Endodermal cell (in vitro differentiated cells): ENCODE measurements at regions not wholly inside any gene's neighbourhood (a gene's known extent, or its start where the extent isn't known, plus 50 kb on each side); places are given as distances from the start of the nearest gene placed in this dataset.

Source experiments
- DNase-seq: peaks from one replicate; pipeline ENCODE4 v3.0.0-alpha.2; 2017
- H3K27ac ChIP-seq: 2 replicates; pipeline ENCODE4 v1.5.1; 2013; ENCODE audit warnings: mild to moderate bottlenecking, low read depth, low read length, moderate library complexity
- H3K27me3 ChIP-seq: 2 replicates; pipeline ENCODE4 v1.6.1; 2013; ENCODE audit warnings: mild to moderate bottlenecking, low read length, moderate library complexity; ENCODE audit not compliant: insufficient read depth, control insufficient read depth, poor library complexity, severe bottlenecking
- H3K36me3 ChIP-seq: 2 replicates; pipeline ENCODE4 v1.7.0; 2013; ENCODE audit warnings: mild to moderate bottlenecking, low read length, moderate library complexity; ENCODE audit not compliant: control insufficient read depth, insufficient read depth
- H3K4me1 ChIP-seq: one replicate; pipeline ENCODE4 v1.7.0; 2013; ENCODE audit warnings: low read length; ENCODE audit not compliant: control insufficient read depth, insufficient read depth
- H3K4me3 ChIP-seq: 2 replicates; pipeline ENCODE4 v1.5.1; 2013; ENCODE audit warnings: mild to moderate bottlenecking, low read length, moderate library complexity
- H3K9ac ChIP-seq: 2 replicates; pipeline ENCODE4 v1.6.1; 2013; ENCODE audit warnings: mild to moderate bottlenecking, low read length, moderate library complexity; ENCODE audit not compliant: poor library complexity, severe bottlenecking; ENCODE audit errors: extremely low read depth
- H3K9me3 ChIP-seq: 2 replicates; pipeline ENCODE4 v1.6.1; 2013; ENCODE audit warnings: mild to moderate bottlenecking, low read length, moderate library complexity; ENCODE audit not compliant: control insufficient read depth
- H3K27ac Mint-ChIP-seq: 2 replicates; pipeline ENCODE4 v1.8.0; 2020; ENCODE audit warnings: mixed read lengths
- H3K27me3 Mint-ChIP-seq: 2 replicates; pipeline ENCODE4 v1.8.0; 2021; ENCODE audit warnings: mild to moderate bottlenecking, mixed read lengths; ENCODE audit not compliant: insufficient read depth
- H3K36me3 Mint-ChIP-seq: 2 replicates; pipeline ENCODE4 v1.8.0; 2020; ENCODE audit warnings: low read depth, mixed read lengths
- H3K4me1 Mint-ChIP-seq: 2 replicates; pipeline ENCODE4 v1.8.0; 2020; ENCODE audit warnings: mixed read lengths
- H3K4me3 Mint-ChIP-seq: 2 replicates; pipeline ENCODE4 v1.8.0; 2020; ENCODE audit warnings: mild to moderate bottlenecking, moderate library complexity, mixed read lengths
- H3K9me3 Mint-ChIP-seq: 2 replicates; pipeline ENCODE4 v1.8.0; 2020; ENCODE audit warnings: mild to moderate bottlenecking, mixed read lengths
- WGBS, 2 experiments: methylation state at CpG; one replicate each; pipeline versions ENCODE4 v1.1.5 to v1.1.7; 2013; ENCODE audit warnings: missing lambda C conversion rate in 2 of 2, mixed read lengths in 1 of 2; ENCODE audit not compliant: insufficient coverage in 1 of 2, insufficient read length in 1 of 2; 5-methylcytosine and 5-hydroxymethylcytosine counted together
- TF ChIP-seq, protein P1 (sequence below): fragments of 200-600 bp; sonication (generic); conservative IDR thresholded peaks from 2 replicates; pipeline ENCODE4 v1.5.0; 2021; ENCODE audit warnings: antibody characterized with exemption, mild to moderate bottlenecking

DNA sequence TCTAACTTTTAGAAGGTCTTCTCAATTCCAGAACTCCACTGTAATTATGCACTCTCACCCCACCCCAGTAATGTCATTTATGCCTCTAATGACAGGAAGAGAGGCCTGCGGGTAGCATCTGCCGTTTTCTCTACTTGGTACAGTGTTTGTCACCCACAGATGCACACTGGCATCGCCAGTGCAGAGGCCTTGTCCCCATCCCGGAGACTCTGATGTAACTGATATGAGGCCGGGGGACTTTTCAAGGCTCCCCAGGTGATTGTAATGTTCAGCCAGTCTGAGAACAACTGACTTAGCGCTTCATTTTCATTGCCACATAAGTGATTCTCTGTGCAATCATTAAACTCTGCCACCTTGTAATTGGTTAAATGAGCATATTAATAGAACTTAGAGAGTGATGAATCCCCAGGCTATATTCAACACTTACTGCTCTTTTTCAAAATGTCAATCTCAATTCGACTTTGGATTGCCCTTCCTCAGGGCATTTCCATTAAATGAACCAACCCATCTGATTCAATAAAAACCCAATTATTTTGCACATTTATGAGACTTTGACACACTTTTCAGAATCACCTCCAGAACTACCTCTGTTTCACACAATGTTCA, 113.2 kb downstream of the HERPUD2 start:
- 92 to 100% methylated on average over 6 to 7 of the region's 7 CpGs for WGBS, 2 experiments
- H3K27ac ChIP-seq, result no peak overlapping the region
- H3K27ac Mint-ChIP-seq, result no peak overlapping the region
- H3K9me3 ChIP-seq, result no peaks in the 10 kb centered on the region
- TF ChIP-seq, protein P1, sequence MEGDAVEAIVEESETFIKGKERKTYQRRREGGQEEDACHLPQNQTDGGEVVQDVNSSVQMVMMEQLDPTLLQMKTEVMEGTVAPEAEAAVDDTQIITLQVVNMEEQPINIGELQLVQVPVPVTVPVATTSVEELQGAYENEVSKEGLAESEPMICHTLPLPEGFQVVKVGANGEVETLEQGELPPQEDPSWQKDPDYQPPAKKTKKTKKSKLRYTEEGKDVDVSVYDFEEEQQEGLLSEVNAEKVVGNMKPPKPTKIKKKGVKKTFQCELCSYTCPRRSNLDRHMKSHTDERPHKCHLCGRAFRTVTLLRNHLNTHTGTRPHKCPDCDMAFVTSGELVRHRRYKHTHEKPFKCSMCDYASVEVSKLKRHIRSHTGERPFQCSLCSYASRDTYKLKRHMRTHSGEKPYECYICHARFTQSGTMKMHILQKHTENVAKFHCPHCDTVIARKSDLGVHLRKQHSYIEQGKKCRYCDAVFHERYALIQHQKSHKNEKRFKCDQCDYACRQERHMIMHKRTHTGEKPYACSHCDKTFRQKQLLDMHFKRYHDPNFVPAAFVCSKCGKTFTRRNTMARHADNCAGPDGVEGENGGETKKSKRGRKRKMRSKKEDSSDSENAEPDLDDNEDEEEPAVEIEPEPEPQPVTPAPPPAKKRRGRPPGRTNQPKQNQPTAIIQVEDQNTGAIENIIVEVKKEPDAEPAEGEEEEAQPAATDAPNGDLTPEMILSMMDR, result no peak
- no peaks in the 10 kb centered on the region for H3K27me3 Mint-ChIP-seq
- no peak overlapping the region for H3K4me3 Mint-ChIP-seq
- H3K9ac ChIP-seq, result no peak overlapping the region
- peaks cover 4% of the 10 kb centered on the region for H3K4me1 ChIP-seq
- peaks cover 2% of the 10 kb centered on the region for H3K9me3 Mint-ChIP-seq
- H3K4me3 ChIP-seq, result no peak overlapping the region
- H3K36me3 ChIP-seq, result no peaks in the 10 kb centered on the region
- peaks cover 18% of the 10 kb centered on the region for H3K4me1 Mint-ChIP-seq
- no peak for DNase-seq
- H3K27me3 ChIP-seq, result no peaks in the 10 kb centered on the region
- no peaks in the 10 kb centered on the region for H3K36me3 Mint-ChIP-seq

DNA sequence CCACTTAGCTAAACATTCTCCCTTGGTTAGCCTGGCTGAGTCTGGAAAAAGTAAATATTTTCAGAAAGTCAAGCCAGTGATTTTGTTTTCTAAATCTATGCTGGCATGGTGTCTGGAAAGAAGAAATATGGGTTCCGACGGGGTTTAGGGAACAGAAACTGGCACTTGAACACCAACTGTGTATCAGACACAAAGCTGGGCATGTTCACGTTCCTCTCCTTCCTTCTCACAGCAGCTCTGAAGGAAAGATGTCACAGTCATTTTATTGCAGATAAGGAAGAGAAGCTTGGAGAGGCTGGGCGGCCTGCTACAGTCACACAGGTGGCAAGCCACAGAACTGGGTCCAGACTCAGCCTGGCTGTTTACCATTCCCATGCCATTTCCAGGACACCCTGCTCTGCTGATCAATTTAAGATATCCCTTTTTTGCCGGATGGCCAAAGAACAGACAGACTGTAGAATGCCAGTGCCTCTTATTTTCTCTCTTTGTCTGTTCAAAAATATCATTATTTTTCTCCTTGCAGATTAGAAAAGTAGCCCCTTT, 118.8 kb downstream of the HERPUD2 start:
- H3K27ac Mint-ChIP-seq, result no peak overlapping the region
- Histone ChIP-seq H3K4me1 (no peaks in the 10 kb centered on the region), H3K4me3 (no peak overlapping the region), H3K9me3 (no peaks in the 10 kb centered on the region), H3K27ac (no peak overlapping the region), H3K27me3 (no peaks in the 10 kb centered on the region), H3K36me3 (no peaks in the 10 kb centered on the region), H3K9ac (no peak overlapping the region)
- H3K9me3 Mint-ChIP-seq, result peaks cover 3% of the 10 kb centered on the region
- no peaks in the 10 kb centered on the region for H3K36me3 Mint-ChIP-seq
- peaks cover 2% of the 10 kb centered on the region for H3K27me3 Mint-ChIP-seq
- DNase-seq, result no peak
- TF ChIP-seq, protein P1, result no peak
- H3K4me3 Mint-ChIP-seq, result no peak overlapping the region
- H3K4me1 Mint-ChIP-seq, result no peaks in the 10 kb centered on the region
- 96% methylated on average over 3 to 5 of the region's 5 CpGs for WGBS, 2 experiments

DNA sequence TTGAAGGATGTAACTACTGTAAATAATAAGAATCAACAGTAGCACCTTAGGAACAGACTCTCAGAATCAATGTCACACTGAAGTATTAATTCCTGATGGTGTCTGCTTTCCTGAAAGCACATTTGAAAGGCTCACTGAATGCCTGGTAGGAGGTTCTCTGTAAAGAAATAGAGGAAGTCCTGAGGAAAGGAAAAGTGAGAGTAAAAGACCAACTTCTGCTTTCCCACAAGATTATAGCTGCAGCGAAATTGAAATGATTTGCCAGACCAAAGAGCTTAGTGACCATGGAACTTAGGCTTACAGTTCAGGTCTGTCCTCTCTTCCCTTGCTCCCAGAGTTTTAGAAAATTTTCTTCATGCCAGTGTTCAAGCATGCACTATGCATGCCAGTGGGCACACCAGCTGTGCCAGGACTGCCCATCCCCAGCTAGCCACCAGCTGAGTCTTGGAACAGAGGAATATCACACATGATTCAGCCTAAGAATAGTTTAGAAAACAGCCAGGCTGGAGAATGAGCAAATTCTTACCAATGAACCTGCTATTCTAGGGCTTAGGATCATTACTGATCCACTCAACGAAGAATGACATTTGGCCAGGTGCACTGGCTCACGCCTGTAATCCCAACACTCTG, 123.2 kb downstream of the HERPUD2 start:
- Histone ChIP-seq H3K27me3 (no peaks in the 10 kb centered on the region), H3K4me3 (no peak overlapping the region), H3K4me1 (no peaks in the 10 kb centered on the region), H3K9ac (no peak overlapping the region), H3K27ac (no peak overlapping the region), H3K9me3 (no peaks in the 10 kb centered on the region), H3K36me3 (no peaks in the 10 kb centered on the region)
- Mint-ChIP-seq H3K9me3 (peaks cover under 1% of the 10 kb centered on the region), H3K27ac (no peak overlapping the region), H3K36me3 (no peaks in the 10 kb centered on the region), H3K4me1 (no peaks in the 10 kb centered on the region), H3K27me3 (peaks cover 2% of the 10 kb centered on the region), H3K4me3 (no peak overlapping the region)
- DNase-seq, result no peak
- TF ChIP-seq, protein P1, result no peak
- WGBS, 2 experiments, result 89 to 91% methylated on average over 3 of the region's 3 CpGs
